OCI-M1 (cell line): ENCODE measurements at regions not wholly inside any gene's neighbourhood (a gene's known extent, or its start where the extent isn't known, plus 50 kb on each side); places are given as distances from the start of the nearest gene placed in this dataset.

Experiments
- DNase-seq: peaks from one replicate; lab custom pipeline; 2025; lab: John Stamatoyannopoulos, UW

DNA sequence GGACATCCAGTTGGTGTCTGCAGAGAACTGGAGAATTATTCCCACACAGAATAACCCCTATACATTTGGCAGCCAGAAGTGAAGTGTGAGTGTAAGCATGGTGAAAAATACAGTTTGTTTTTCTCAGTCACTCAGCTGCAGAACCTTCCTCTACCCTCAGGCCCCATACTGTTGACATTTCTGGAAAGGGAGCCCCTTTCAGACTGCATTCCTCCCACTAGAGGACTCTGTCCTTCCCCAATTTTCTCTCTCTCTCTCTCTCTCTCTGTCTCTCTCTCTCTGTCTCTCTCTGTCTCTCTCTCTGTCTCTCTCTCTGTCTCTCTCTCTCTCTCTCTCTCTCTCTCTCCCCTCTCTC lies 86.8 kb upstream of the STEAP1B start:
- peak; percentile 14 for DNase-seq

- DNase-seq, result no peak
Measured at GRCh38 chr7:22586101-22586785, 86.3 kb upstream of the STEAP1B start.

DNA sequence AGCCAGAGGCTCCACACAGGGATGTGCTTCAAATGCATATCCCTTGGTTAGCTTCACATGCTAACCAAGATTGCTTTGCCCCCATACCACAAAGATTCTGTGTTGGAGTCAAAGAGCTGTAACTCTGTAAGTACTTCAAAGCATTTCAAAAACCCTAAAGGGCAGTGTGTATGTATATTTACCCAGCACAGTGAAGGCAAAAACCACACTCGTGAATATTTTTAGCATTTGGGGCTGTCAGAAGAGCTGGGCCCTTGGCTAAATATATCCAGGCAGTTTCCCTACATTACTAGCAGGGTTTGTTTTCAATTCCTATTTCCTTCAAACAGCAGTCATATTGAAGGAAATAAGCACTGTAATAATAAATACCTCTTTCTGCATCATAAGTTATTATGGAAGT lies 84.2 kb upstream of the STEAP1B start:
- no peak for DNase-seq

- DNase-seq, result no peak
Measured at GRCh38 chr7:22582863-22583622, 83.1 kb upstream of the STEAP1B start.

DNA sequence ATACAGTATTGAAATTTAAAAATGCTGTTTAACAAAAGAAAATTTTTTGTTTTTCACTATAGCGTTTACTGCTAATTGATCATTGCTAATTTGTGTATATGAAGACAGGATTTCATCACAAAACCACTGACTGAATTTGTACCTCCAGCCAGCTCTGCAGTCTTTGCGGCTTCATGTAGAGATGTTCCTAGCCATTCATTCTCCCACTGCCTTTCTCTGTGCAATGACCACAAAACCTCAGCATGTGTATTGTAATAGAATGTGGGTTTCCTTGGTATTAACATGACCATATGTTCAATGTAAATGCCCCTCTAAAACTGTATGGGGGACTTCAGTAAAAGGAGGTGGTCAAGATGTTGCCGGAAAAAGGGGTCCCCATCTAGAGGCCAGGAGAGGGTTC lies 81.1 kb upstream of the STEAP1B start:
- no peak for DNase-seq

DNA sequence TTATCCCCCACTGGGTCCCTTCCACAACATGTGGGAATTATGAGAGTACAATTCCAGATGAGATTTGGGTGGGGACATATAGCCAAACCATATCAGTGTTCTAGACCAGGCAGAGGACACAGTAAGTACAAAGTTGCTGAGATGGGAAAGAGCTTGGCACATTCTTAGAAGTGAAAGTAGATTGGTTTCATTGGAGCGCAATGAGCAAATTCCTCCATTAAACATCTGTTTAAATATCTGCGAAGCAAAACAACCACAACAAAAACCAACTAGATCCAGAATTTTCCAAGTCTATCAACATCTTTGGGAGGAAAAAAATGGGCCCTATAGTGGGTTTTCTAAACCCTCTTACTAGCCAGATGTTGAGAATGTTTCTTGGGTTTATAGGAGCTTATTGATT lies 80.0 kb upstream of the STEAP1B start:
- DNase-seq, result no peak

DNA sequence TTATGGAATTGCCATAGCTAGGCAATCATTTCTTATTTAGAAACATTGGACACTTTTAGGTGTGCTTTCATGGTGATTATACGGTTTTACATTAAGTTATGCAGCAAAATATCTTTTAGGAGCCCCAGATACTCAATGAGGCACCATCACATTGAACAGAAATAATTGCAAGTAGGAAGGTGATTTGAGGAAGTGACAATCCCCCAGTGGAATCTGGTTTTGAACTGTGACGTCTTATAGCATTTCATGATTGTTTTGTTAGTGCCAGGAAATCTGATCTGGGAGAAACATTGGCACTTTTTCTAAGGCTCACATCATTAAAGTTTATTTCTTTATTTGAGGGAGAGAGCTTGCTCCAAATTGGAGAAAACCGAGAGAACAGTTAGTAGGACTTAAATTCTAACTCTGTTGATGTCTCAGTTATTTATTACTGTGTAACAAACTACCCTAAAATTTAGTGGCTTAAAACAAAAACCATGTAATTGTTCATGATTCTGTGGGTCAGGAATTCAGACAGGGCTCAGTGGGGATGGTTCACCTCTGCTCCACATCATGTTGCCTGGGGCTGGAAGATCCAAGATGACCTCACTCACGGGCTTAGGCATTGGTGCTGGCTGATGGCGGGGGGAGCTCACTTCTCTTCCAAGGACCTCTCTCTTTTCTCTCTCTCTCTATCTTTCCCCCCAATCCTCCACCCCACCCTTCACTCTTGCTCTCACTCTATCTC lies 78.2 kb upstream of the STEAP1B start:
- DNase-seq, result peak; percentile 1

- DNase-seq, result no peak
Measured at GRCh38 chr7:22577470-22578001, 77.5 kb upstream of the STEAP1B start.

- no peak for DNase-seq
Measured at GRCh38 chr7:22576612-22577469, 76.9 kb upstream of the STEAP1B start.

DNA sequence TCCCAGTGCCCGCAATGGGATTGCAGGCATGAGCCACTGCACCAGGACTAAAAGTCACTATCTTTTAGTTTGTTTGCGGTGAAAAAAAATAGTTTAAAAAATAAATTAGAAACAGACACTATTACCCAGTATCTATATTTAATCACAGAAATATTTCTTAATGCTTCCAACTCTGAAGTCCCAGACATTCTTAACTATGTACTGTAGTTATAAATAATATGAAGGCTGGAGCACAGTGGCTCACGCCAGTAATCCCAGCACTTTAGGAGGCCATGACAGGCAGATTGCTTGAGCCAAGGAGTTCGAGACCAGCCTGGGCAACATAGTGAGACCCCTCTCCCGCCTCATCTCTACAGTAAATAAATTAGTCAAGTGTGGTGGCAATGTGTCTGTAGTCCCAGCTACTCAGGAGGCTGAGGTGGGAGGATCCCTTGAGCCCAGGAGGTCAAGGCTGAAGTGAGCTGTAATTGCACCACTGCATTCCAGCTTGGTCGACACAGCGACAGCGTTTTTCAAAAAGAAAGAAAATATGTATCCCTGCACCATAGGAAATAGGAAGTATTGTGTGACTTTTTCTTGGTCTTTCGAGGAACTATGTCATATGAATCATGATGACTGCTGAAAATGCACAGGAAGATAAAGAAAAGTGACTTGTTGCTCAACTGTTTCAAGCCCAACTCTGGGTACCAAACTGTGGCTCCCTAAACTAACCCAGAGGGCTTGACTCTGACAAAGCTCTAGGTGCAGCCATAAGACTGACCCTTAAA lies 74.9 kb upstream of the STEAP1B start:
- peak; percentile 13 for DNase-seq

- DNase-seq, result no peak
Measured at GRCh38 chr7:22572937-22573336, 72.9 kb upstream of the STEAP1B start.

GRCh38 chr7:22572292-22572691 lies 72.3 kb upstream of the STEAP1B start:
- no peak for DNase-seq

GRCh38 chr7:22571766-22572165 lies 71.8 kb upstream of the STEAP1B start:
- no peak for DNase-seq

DNA sequence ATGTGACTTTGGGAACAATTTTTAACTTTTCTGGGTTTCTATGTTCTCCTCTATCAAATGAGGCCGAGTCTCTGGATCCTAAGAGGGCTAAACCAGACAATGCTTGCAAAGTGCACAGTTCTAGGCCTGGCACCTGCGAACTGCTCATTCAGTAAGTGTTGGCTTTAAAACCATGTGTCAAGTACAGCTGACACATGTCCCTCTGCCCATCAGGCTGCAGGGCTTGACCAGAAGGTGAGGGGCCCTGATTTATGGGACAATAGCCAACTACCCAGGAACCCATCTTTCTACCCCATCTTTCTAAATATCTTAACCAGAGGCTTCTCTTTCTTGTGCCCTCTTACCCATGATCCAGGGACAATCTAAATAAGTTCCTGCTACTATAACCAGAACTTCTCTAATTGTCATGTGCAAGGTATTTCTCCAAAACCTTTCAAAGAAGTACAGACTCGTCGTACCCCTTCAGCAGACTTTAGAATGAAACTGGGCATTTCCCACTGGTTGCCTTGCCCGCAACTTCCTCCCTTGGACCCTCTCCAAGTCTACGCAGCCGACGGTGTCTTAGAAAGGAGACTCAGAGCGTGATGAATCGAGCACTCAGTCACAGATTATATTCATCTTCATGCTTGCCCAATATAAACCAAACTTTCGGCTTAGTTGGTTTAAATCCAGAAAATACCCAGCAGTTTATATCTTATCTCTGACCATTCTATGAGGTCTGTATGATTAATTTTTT lies 69.8 kb upstream of the STEAP1B start:
- DNase-seq, result peak; percentile 41

DNA sequence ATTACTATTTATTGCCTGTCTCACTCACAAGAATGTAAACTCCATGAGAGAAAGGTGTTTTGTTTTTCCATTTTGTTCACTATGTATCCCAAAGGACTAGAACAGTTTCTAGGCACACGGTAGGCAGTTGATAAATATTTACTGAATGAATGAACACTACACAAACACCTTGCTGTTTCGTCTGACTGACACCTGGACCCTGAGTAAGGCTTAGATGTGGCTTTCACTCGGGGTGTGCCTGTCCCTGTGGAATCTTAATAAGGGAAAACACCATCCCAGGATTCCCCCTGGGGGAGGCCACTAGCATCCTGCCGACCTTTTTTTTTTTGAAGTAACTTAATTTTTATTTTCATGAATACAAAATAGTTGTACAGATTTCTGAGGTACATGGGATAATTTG lies 66.6 kb upstream of the STEAP1B start:
- DNase-seq, result no peak

GRCh38 chr7:22566176-22566575 lies 66.2 kb upstream of the STEAP1B start:
- no peak for DNase-seq

GRCh38 chr7:22565315-22565811 lies 65.4 kb upstream of the STEAP1B start:
- DNase-seq, result peak; percentile 54

GRCh38 chr7:22564511-22565045 lies 64.6 kb upstream of the STEAP1B start:
- DNase-seq, result peak; percentile 4

DNA sequence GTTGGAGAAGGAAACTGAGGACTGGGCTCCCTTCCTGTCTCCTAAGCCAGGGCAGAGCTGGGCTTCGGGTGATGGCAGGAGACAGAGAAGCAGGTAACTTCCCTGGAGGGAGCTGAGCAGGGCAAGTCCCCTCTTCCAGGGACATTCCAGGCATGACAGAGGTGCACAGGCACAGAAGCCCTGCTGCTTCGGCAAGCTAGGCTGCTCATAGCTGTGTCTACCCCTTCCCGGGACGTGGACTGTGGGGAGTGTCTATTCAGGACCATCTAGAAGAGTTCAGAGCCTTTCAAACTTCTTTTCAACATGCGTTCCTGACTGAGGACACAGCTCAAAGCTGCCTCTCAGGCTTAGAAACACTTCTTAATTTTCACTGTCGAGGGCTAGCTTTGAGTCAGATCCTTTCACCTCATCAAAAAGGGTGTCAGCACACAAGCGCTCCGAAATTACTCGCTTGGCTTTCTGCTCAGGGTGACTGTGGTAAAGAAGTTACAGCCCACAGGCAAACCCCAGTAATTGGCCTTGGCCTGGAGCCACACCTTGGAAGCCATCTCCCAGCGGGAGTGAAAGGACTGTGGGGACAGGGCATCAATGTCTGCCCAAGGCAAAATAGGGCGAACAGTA lies 63.7 kb upstream of the STEAP1B start:
- peak; percentile 31 for DNase-seq
